Endodermal cell (in vitro differentiated cells): ENCODE measurements at regions not wholly inside any gene's neighbourhood (a gene's known extent, or its start where the extent isn't known, plus 50 kb on each side); places are given as distances from the start of the nearest gene placed in this dataset.
"Not testable (repeated sequence)": the region's sequence is repeated elsewhere in the genome, so short reads cannot be mapped to it uniquely, and the experiment has no call there.

ENCODE experiments used
- DNase-seq: peaks from one replicate; pipeline ENCODE4 v3.0.0-alpha.2; 2017
- H3K27ac ChIP-seq: 2 replicates; pipeline ENCODE4 v1.5.1; 2013; ENCODE audit warnings: mild to moderate bottlenecking, low read depth, low read length, moderate library complexity
- H3K27me3 ChIP-seq: 2 replicates; pipeline ENCODE4 v1.6.1; 2013; ENCODE audit warnings: mild to moderate bottlenecking, low read length, moderate library complexity; ENCODE audit not compliant: insufficient read depth, control insufficient read depth, poor library complexity, severe bottlenecking
- H3K36me3 ChIP-seq: 2 replicates; pipeline ENCODE4 v1.7.0; 2013; ENCODE audit warnings: mild to moderate bottlenecking, low read length, moderate library complexity; ENCODE audit not compliant: control insufficient read depth, insufficient read depth
- H3K4me1 ChIP-seq: one replicate; pipeline ENCODE4 v1.7.0; 2013; ENCODE audit warnings: low read length; ENCODE audit not compliant: control insufficient read depth, insufficient read depth
- H3K4me3 ChIP-seq: 2 replicates; pipeline ENCODE4 v1.5.1; 2013; ENCODE audit warnings: mild to moderate bottlenecking, low read length, moderate library complexity
- H3K9ac ChIP-seq: 2 replicates; pipeline ENCODE4 v1.6.1; 2013; ENCODE audit warnings: mild to moderate bottlenecking, low read length, moderate library complexity; ENCODE audit not compliant: poor library complexity, severe bottlenecking; ENCODE audit errors: extremely low read depth
- H3K9me3 ChIP-seq: 2 replicates; pipeline ENCODE4 v1.6.1; 2013; ENCODE audit warnings: mild to moderate bottlenecking, low read length, moderate library complexity; ENCODE audit not compliant: control insufficient read depth
- H3K27ac Mint-ChIP-seq: 2 replicates; pipeline ENCODE4 v1.8.0; 2020; ENCODE audit warnings: mixed read lengths
- H3K27me3 Mint-ChIP-seq: 2 replicates; pipeline ENCODE4 v1.8.0; 2021; ENCODE audit warnings: mild to moderate bottlenecking, mixed read lengths; ENCODE audit not compliant: insufficient read depth
- H3K36me3 Mint-ChIP-seq: 2 replicates; pipeline ENCODE4 v1.8.0; 2020; ENCODE audit warnings: low read depth, mixed read lengths
- H3K4me1 Mint-ChIP-seq: 2 replicates; pipeline ENCODE4 v1.8.0; 2020; ENCODE audit warnings: mixed read lengths
- H3K4me3 Mint-ChIP-seq: 2 replicates; pipeline ENCODE4 v1.8.0; 2020; ENCODE audit warnings: mild to moderate bottlenecking, moderate library complexity, mixed read lengths
- H3K9me3 Mint-ChIP-seq: 2 replicates; pipeline ENCODE4 v1.8.0; 2020; ENCODE audit warnings: mild to moderate bottlenecking, mixed read lengths
- WGBS, 2 experiments: methylation state at CpG; one replicate each; pipeline versions ENCODE4 v1.1.5 to v1.1.7; 2013; ENCODE audit warnings: missing lambda C conversion rate in 2 of 2, mixed read lengths in 1 of 2; ENCODE audit not compliant: insufficient coverage in 1 of 2, insufficient read length in 1 of 2; 5-methylcytosine and 5-hydroxymethylcytosine counted together
- TF ChIP-seq, protein P1 (sequence below): fragments of 200-600 bp; sonication (generic); conservative IDR thresholded peaks from 2 replicates; pipeline ENCODE4 v1.5.0; 2021; ENCODE audit warnings: antibody characterized with exemption, mild to moderate bottlenecking

DNA sequence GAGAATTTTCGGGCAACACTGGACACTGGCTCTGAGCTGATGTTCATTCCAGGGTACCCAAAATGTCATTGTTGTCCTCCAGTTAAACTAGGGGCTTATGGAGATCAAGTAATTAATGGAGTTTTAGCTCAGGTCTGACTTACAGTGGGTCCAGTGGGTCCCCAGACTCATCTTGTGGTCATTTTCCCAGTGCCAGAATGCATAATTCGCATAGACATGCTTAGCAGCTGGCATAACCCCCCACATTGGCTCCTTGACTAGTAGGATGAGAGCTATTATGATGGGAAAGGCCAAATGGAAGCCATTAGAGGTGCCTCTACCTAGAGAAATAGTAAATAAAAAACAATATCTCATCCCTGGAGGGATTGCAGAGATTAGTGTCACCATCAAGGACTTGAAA is 818.9 kb downstream of the TMTC2 start:
- Histone ChIP-seq H3K36me3 (no peaks in the 10 kb centered on the region), H3K4me3 (no peak overlapping the region), H3K27ac (no peak overlapping the region), H3K27me3 (no peaks in the 10 kb centered on the region), H3K9ac (no peak overlapping the region), H3K4me1 (no peaks in the 10 kb centered on the region), H3K9me3 (peaks cover under 1% of the 10 kb centered on the region)
- peaks cover 5% of the 10 kb centered on the region for H3K9me3 Mint-ChIP-seq
- no peak overlapping the region for H3K4me3 Mint-ChIP-seq
- TF ChIP-seq, protein P1, sequence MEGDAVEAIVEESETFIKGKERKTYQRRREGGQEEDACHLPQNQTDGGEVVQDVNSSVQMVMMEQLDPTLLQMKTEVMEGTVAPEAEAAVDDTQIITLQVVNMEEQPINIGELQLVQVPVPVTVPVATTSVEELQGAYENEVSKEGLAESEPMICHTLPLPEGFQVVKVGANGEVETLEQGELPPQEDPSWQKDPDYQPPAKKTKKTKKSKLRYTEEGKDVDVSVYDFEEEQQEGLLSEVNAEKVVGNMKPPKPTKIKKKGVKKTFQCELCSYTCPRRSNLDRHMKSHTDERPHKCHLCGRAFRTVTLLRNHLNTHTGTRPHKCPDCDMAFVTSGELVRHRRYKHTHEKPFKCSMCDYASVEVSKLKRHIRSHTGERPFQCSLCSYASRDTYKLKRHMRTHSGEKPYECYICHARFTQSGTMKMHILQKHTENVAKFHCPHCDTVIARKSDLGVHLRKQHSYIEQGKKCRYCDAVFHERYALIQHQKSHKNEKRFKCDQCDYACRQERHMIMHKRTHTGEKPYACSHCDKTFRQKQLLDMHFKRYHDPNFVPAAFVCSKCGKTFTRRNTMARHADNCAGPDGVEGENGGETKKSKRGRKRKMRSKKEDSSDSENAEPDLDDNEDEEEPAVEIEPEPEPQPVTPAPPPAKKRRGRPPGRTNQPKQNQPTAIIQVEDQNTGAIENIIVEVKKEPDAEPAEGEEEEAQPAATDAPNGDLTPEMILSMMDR = no peak
- no peak overlapping the region for H3K27ac Mint-ChIP-seq
- H3K36me3 Mint-ChIP-seq = no peaks in the 10 kb centered on the region
- no peak for DNase-seq
- H3K27me3 Mint-ChIP-seq = no peaks in the 10 kb centered on the region
- H3K4me1 Mint-ChIP-seq = no peaks in the 10 kb centered on the region
- 86 to 88% methylated on average over 1 to 2 of the region's 2 CpGs for WGBS, 2 experiments

DNA sequence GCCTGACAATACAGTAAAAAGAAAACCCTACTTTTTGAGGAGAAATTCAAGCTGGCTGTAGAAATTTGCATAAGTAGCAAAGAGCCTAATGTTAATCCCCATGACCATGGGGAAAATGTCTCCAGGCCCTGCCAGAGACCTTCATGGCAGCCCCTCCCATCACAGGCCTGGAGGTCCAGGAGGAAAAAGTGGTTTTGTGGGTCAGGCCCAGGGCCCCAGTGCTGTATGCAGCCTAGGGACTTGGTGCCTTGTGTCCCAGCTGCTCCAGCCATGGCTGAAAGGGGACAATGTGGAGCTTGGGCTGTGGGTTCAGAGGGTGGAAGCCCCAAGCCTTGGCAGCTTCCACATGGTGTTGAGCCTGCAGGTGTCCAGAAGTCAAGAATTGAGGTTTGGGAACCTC is 813.2 kb downstream of the TMTC2 start:
- H3K4me3 Mint-ChIP-seq, DNase-seq, H3K36me3 ChIP-seq, H3K27me3 ChIP-seq, H3K27ac Mint-ChIP-seq, H3K9me3 ChIP-seq, H3K27me3 Mint-ChIP-seq, H3K4me1 ChIP-seq, H3K36me3 Mint-ChIP-seq, H3K27ac ChIP-seq, H3K9ac ChIP-seq, H3K4me3 ChIP-seq, H3K4me1 Mint-ChIP-seq: not testable (repeated sequence)
- H3K9me3 Mint-ChIP-seq = peaks cover 24% of the 10 kb centered on the region

DNA sequence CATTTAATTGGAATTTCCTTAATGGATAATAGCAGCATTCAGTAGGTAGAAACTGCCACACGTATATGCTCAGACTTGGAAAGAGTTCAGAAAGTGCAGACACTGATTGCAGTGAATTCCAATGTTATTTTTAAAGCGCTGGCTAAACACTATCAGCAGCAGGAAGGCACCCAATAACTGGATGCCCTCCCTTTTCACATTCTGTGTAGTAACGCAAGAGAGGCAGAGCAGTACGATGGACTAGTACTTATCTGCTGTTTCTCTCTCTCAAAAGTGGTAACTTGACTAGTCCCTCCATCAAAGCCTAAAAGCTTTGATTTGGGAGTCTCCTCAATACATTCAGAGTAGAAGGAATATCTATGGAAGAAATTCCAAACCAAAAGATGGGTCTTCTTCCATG is 791.0 kb downstream of the TMTC2 start:
- WGBS, 2 experiments = 82 to 93% methylated on average over 3 of the region's 4 CpGs
- Mint-ChIP-seq H3K9me3 (no peaks in the 10 kb centered on the region), H3K4me3 (no peak overlapping the region)

More for the DNA sequence above, 791.0 kb downstream of the TMTC2 start:
- Histone ChIP-seq H3K27ac (no peak overlapping the region), H3K4me3 (peak overlapping the region; percentile 1), H3K4me1 (peaks cover 5% of the 10 kb centered on the region), H3K9me3 (no peaks in the 10 kb centered on the region), H3K27me3 (peaks cover 46% of the 10 kb centered on the region), H3K36me3 (no peaks in the 10 kb centered on the region), H3K9ac (no peak overlapping the region)
- TF ChIP-seq, protein P1 = no peak
- peaks cover 25% of the 10 kb centered on the region for H3K4me1 Mint-ChIP-seq
- H3K27me3 Mint-ChIP-seq = peaks cover 77% of the 10 kb centered on the region
- no peak for DNase-seq
- H3K27ac Mint-ChIP-seq = no peak overlapping the region
- no peaks in the 10 kb centered on the region for H3K36me3 Mint-ChIP-seq
